ENCODE measurements at regions not wholly inside any gene's neighbourhood (a gene's known extent, or its start where the extent isn't known, plus 50 kb on each side); places are given as distances from the start of the nearest gene placed in this dataset.

GRCh38 chr11:79783833-79784232 is 343.0 kb upstream of the TENM4 start:
- Histone ChIP-seq H3K4me1 (ENCODE audit: control insufficient read depth, insufficient read depth, low read length) (no peaks in the 10 kb centered on the region), H3K36me3 (ENCODE audit: control insufficient read depth, insufficient read depth, low read length) (no peaks in the 10 kb centered on the region), H3K9ac (ENCODE audit: low read length) (no peak overlapping the region), H3K27me3 (ENCODE audit: control insufficient read depth, insufficient read depth, low read length) (no peaks in the 10 kb centered on the region), H3K9me3 (ENCODE audit: control insufficient read depth, low read length) (no peaks in the 10 kb centered on the region), H3K4me3 (ENCODE audit: low read length) (no peak overlapping the region)

GRCh38 chr11:79768343-79768742 is 327.5 kb upstream of the TENM4 start:
- H3K27me3 ChIP-seq (ENCODE audit: control insufficient read depth, insufficient read depth, low read length) = no peaks in the 10 kb centered on the region

GRCh38 chr11:79762279-79762921 is 321.6 kb upstream of the TENM4 start:
- no peak overlapping the region for H3K9ac ChIP-seq (ENCODE audit: low read length)

More at GRCh38 chr11:79768343-79768742, 327.5 kb upstream of the TENM4 start:
- no peaks in the 10 kb centered on the region for H3K9me3 ChIP-seq (ENCODE audit: control insufficient read depth, low read length)
- H3K4me3 ChIP-seq (ENCODE audit: low read length) = no peak overlapping the region
- H3K9ac ChIP-seq (ENCODE audit: low read length) = no peak overlapping the region
- no peaks in the 10 kb centered on the region for H3K36me3 ChIP-seq (ENCODE audit: control insufficient read depth, insufficient read depth, low read length)
- H3K4me1 ChIP-seq (ENCODE audit: control insufficient read depth, insufficient read depth, low read length) = no peaks in the 10 kb centered on the region

GRCh38 chr11:79758325-79758724 is 317.5 kb upstream of the TENM4 start:
- no peaks in the 10 kb centered on the region for H3K27me3 ChIP-seq (ENCODE audit: control insufficient read depth, insufficient read depth, low read length)
- no peak overlapping the region for H3K9ac ChIP-seq (ENCODE audit: low read length)
- no peak overlapping the region for H3K4me3 ChIP-seq (ENCODE audit: low read length)
- H3K9me3 ChIP-seq (ENCODE audit: control insufficient read depth, low read length) = no peaks in the 10 kb centered on the region
- H3K4me1 ChIP-seq (ENCODE audit: control insufficient read depth, insufficient read depth, low read length) = no peaks in the 10 kb centered on the region
- no peaks in the 10 kb centered on the region for H3K36me3 ChIP-seq (ENCODE audit: control insufficient read depth, insufficient read depth, low read length)

More at GRCh38 chr11:79762279-79762921, 321.6 kb upstream of the TENM4 start:
- H3K4me3 ChIP-seq (ENCODE audit: low read length) = no peak overlapping the region
- H3K27me3 ChIP-seq (ENCODE audit: control insufficient read depth, insufficient read depth, low read length) = no peaks in the 10 kb centered on the region
- H3K4me1 ChIP-seq (ENCODE audit: control insufficient read depth, insufficient read depth, low read length) = no peaks in the 10 kb centered on the region
- H3K9me3 ChIP-seq (ENCODE audit: control insufficient read depth, low read length) = no peaks in the 10 kb centered on the region
- no peaks in the 10 kb centered on the region for H3K36me3 ChIP-seq (ENCODE audit: control insufficient read depth, insufficient read depth, low read length)

GRCh38 chr11:79747406-79747805 is 306.6 kb upstream of the TENM4 start:
- Histone ChIP-seq H3K4me3 (ENCODE audit: low read length) (no peak overlapping the region), H3K9me3 (ENCODE audit: control insufficient read depth, low read length) (no peaks in the 10 kb centered on the region), H3K27me3 (ENCODE audit: control insufficient read depth, insufficient read depth, low read length) (no peaks in the 10 kb centered on the region), H3K9ac (ENCODE audit: low read length) (no peak overlapping the region), H3K4me1 (ENCODE audit: control insufficient read depth, insufficient read depth, low read length) (no peaks in the 10 kb centered on the region), H3K36me3 (ENCODE audit: control insufficient read depth, insufficient read depth, low read length) (no peaks in the 10 kb centered on the region)

- H3K9ac ChIP-seq (ENCODE audit: low read length) = no peak overlapping the region
- H3K27me3 ChIP-seq (ENCODE audit: control insufficient read depth, insufficient read depth, low read length) = no peaks in the 10 kb centered on the region
- no peaks in the 10 kb centered on the region for H3K4me1 ChIP-seq (ENCODE audit: control insufficient read depth, insufficient read depth, low read length)
- H3K9me3 ChIP-seq (ENCODE audit: control insufficient read depth, low read length) = no peaks in the 10 kb centered on the region
- H3K4me3 ChIP-seq (ENCODE audit: low read length) = no peak overlapping the region
- H3K36me3 ChIP-seq (ENCODE audit: control insufficient read depth, insufficient read depth, low read length) = no peaks in the 10 kb centered on the region
Observed at GRCh38 chr11:79744941-79745340, 304.1 kb upstream of the TENM4 start.

GRCh38 chr11:79742176-79742575 is 301.3 kb upstream of the TENM4 start:
- H3K36me3 ChIP-seq (ENCODE audit: control insufficient read depth, insufficient read depth, low read length) = no peaks in the 10 kb centered on the region
- H3K9ac ChIP-seq (ENCODE audit: low read length) = no peak overlapping the region
- no peaks in the 10 kb centered on the region for H3K9me3 ChIP-seq (ENCODE audit: control insufficient read depth, low read length)
- H3K27me3 ChIP-seq (ENCODE audit: control insufficient read depth, insufficient read depth, low read length) = no peaks in the 10 kb centered on the region
- no peak overlapping the region for H3K4me3 ChIP-seq (ENCODE audit: low read length)
- H3K4me1 ChIP-seq (ENCODE audit: control insufficient read depth, insufficient read depth, low read length) = no peaks in the 10 kb centered on the region

- Histone ChIP-seq H3K9ac (ENCODE audit: low read length) (no peak overlapping the region), H3K4me1 (ENCODE audit: control insufficient read depth, insufficient read depth, low read length) (no peaks in the 10 kb centered on the region), H3K9me3 (ENCODE audit: control insufficient read depth, low read length) (no peaks in the 10 kb centered on the region), H3K27me3 (ENCODE audit: control insufficient read depth, insufficient read depth, low read length) (no peaks in the 10 kb centered on the region), H3K36me3 (ENCODE audit: control insufficient read depth, insufficient read depth, low read length) (no peaks in the 10 kb centered on the region), H3K4me3 (ENCODE audit: low read length) (no peak overlapping the region)
Observed at GRCh38 chr11:79739591-79739990, 298.8 kb upstream of the TENM4 start.

- Histone ChIP-seq H3K9ac (ENCODE audit: low read length) (no peak overlapping the region), H3K4me1 (ENCODE audit: control insufficient read depth, insufficient read depth, low read length) (no peaks in the 10 kb centered on the region), H3K27me3 (ENCODE audit: control insufficient read depth, insufficient read depth, low read length) (peaks cover 4% of the 10 kb centered on the region), H3K36me3 (ENCODE audit: control insufficient read depth, insufficient read depth, low read length) (no peaks in the 10 kb centered on the region), H3K9me3 (ENCODE audit: control insufficient read depth, low read length) (no peaks in the 10 kb centered on the region), H3K4me3 (ENCODE audit: low read length) (no peak overlapping the region)
Observed at GRCh38 chr11:79727221-79727620, 286.4 kb upstream of the TENM4 start.

GRCh38 chr11:79720115-79720514 is 279.3 kb upstream of the TENM4 start:
- H3K4me3 ChIP-seq (ENCODE audit: low read length) = no peak overlapping the region
- no peaks in the 10 kb centered on the region for H3K9me3 ChIP-seq (ENCODE audit: control insufficient read depth, low read length)
- no peaks in the 10 kb centered on the region for H3K27me3 ChIP-seq (ENCODE audit: control insufficient read depth, insufficient read depth, low read length)
- H3K9ac ChIP-seq (ENCODE audit: low read length) = no peak overlapping the region
- no peaks in the 10 kb centered on the region for H3K4me1 ChIP-seq (ENCODE audit: control insufficient read depth, insufficient read depth, low read length)
- H3K36me3 ChIP-seq (ENCODE audit: control insufficient read depth, insufficient read depth, low read length) = no peaks in the 10 kb centered on the region

- Histone ChIP-seq H3K9ac (ENCODE audit: low read length) (no peak overlapping the region), H3K4me1 (ENCODE audit: control insufficient read depth, insufficient read depth, low read length) (no peaks in the 10 kb centered on the region), H3K9me3 (ENCODE audit: control insufficient read depth, low read length) (no peaks in the 10 kb centered on the region), H3K36me3 (ENCODE audit: control insufficient read depth, insufficient read depth, low read length) (no peaks in the 10 kb centered on the region), H3K4me3 (ENCODE audit: low read length) (no peak overlapping the region), H3K27me3 (ENCODE audit: control insufficient read depth, insufficient read depth, low read length) (no peaks in the 10 kb centered on the region)
Observed at GRCh38 chr11:79708319-79708932, 267.6 kb upstream of the TENM4 start.

- Histone ChIP-seq H3K36me3 (ENCODE audit: control insufficient read depth, insufficient read depth, low read length) (no peaks in the 10 kb centered on the region), H3K27me3 (ENCODE audit: control insufficient read depth, insufficient read depth, low read length) (no peaks in the 10 kb centered on the region), H3K9me3 (ENCODE audit: control insufficient read depth, low read length) (no peaks in the 10 kb centered on the region), H3K4me1 (ENCODE audit: control insufficient read depth, insufficient read depth, low read length) (no peaks in the 10 kb centered on the region), H3K4me3 (ENCODE audit: low read length) (no peak overlapping the region), H3K9ac (ENCODE audit: low read length) (no peak overlapping the region)
Observed at GRCh38 chr11:79705648-79706047, 264.8 kb upstream of the TENM4 start.
